Pancreas (tissue), 10 donors: ENCODE measurements at regions not wholly inside any gene's neighbourhood (a gene's known extent, or its start where the extent isn't known, plus 50 kb on each side); places are given as distances from the start of the nearest gene placed in this dataset.

Experiments used
- ATAC-seq, 4 donors: fragments of 200-7000 bp; cut with Tn5 transposase; one replicate each; pipeline versions ENCODE4 v1.8.0 to v1.9.1; 2020; ENCODE audit warnings: mild to moderate bottlenecking in 4 of 4, moderate library complexity in 4 of 4
- DNase-seq, 6 donors: peaks; one replicate each; pipeline ENCODE4 v3.0.0-alpha.2; 2020
- FAIRE-seq: peaks from 2 replicates; lab custom pipeline; 2012; peaks lifted over from hg19 to GRCh38; lab: Jason Lieb, UNC
- H3K27ac ChIP-seq, 4 donors: fragments of 200-600 bp; sonication (generic); 1 replicate in 3 of 4; 2 replicates in 1 of 4; pipeline versions ENCODE4 v1.5.0 to v1.8.0; 2020
- H3K27me3 ChIP-seq, 4 donors: fragments of 200-600 bp; one replicate each; pipeline ENCODE4 v1.8.0; 2021
- H3K36me3 ChIP-seq, 3 donors: fragments of 200-600 bp; sonication (generic) in 1 of 3; one replicate each; pipeline versions ENCODE4 v1.5.0 to v1.8.0; 2020 to 2021
- H3K4me1 ChIP-seq, 3 donors: fragments of 200-600 bp; one replicate each; pipeline ENCODE4 v1.8.0; 2021
- H3K4me3 ChIP-seq, 4 donors: fragments of 200-600 bp; sonication (generic) in 2 of 4; one replicate each; pipeline versions ENCODE4 v1.5.0 to v1.8.0; 2020 to 2021
- H3K9me3 ChIP-seq, 4 donors: fragments of 200-600 bp; one replicate each; pipeline ENCODE4 v1.8.0; 2021
- WGBS, 2 donors: extraction: QIAGEN DNeasy Blood & Tissue Kit; methylation state at CpG; one replicate each; pipeline ENCODE4 v1.1.7; 2013; 5-methylcytosine and 5-hydroxymethylcytosine counted together
- intact Hi-C, 3 donors: fragments of 100-400 bp; cut with DNase I; formaldehyde crosslinking; loops; one replicate each; pipeline versions ENCODE4 v1.11.1 to v1.14.2; 2022
- TF ChIP-seq, protein P1 (sequence below), 4 donors: fragments of 200-600 bp; sonication (generic) in 3 of 4; IDR thresholded peaks; one replicate each; pipeline versions ENCODE4 v1.5.0 to v1.8.0; 2021; ENCODE audit warnings: antibody characterized with exemption in 4 of 4
- donor health status: healthy with polysubstance abuse.
- donor health status: DM: no; HTN: no; CAD: no; lungs with moderate emphysema.
- donor health status: DM: no; HTN: no; CAD: no.
- donor health status: control.
- donor health status: control.
- donor health status: Bipolar disorder and iron deficiency.
- donor health status: DM: yes; HTN: yes; CAD: no.
- donor health status: DM: no; HTN: no; CAD: no.
- donor health status: DM: no; HTN: no; CAD: no.
- donor health status: DM: yes; HTN: yes; CAD: no.

DNA sequence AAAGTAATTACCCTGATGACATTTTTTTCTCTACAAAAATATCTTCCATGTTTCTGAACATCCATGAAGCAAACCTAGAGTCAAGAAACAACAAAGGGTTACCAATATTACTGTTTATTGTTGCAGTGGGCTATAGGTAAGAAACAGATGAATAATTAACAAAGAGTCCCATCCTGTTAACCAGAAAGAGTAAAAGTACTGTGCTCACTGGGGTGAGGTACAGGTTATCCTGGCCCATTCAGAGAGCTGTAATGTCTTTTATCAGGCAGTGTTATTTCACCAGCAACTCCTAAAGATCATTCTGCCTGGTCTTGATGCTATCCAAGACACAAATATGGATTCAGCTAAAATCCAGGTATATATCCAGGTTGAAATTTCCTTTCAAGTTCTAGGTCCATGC, 754.9 kb downstream of the SATB2 start:
- ATAC-seq (no peak), FAIRE-seq (no peak)

DNA sequence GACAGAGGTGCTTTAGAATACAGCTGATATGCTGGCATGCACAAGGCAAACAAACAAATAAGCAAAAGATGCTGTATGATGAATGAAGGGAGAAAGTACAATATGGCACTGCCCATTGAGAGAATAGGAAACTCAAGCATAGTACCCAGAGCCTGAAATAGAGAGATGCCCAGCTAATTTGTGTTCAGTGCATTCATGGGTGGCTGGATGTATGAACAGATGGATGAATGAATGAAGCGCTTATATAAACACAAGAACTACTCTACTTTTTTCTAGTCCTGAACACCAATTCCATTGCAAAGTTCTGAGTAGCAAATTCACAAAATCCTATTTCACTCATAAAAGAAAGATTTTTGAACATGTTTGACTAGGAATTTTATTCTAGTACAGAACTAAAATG, 756.3 kb downstream of the SATB2 start:
- FAIRE-seq (no peak), DNase-seq (no peak), ATAC-seq (no peak)
- TF ChIP-seq, protein P1, sequence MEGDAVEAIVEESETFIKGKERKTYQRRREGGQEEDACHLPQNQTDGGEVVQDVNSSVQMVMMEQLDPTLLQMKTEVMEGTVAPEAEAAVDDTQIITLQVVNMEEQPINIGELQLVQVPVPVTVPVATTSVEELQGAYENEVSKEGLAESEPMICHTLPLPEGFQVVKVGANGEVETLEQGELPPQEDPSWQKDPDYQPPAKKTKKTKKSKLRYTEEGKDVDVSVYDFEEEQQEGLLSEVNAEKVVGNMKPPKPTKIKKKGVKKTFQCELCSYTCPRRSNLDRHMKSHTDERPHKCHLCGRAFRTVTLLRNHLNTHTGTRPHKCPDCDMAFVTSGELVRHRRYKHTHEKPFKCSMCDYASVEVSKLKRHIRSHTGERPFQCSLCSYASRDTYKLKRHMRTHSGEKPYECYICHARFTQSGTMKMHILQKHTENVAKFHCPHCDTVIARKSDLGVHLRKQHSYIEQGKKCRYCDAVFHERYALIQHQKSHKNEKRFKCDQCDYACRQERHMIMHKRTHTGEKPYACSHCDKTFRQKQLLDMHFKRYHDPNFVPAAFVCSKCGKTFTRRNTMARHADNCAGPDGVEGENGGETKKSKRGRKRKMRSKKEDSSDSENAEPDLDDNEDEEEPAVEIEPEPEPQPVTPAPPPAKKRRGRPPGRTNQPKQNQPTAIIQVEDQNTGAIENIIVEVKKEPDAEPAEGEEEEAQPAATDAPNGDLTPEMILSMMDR (IDR thresholded peaks at IDR 0.05): no peak
- intact Hi-C loops: no loop called here
- Histone ChIP-seq H3K9me3 (no peaks in the 10 kb centered on the region), H3K36me3 (no peaks in the 10 kb centered on the region), H3K4me1 (no peaks in the 10 kb centered on the region), H3K27ac (no peak overlapping the region), H3K27me3 (no peaks in the 10 kb centered on the region), H3K4me3 (no peak overlapping the region)
- WGBS, 2 donors: 96 to 100% methylated on average over 1 of the region's 1 CpG

More for the DNA sequence above, 754.9 kb downstream of the SATB2 start:
- TF ChIP-seq, protein P1 (IDR thresholded peaks at IDR 0.05): no peak
- H3K27me3 ChIP-seq: no peaks in the 10 kb centered on the region
- H3K36me3 ChIP-seq: no peaks in the 10 kb centered on the region
- intact Hi-C loops: no loop called here
- H3K27ac ChIP-seq: no peak overlapping the region
- no peak overlapping the region for H3K4me3 ChIP-seq
- DNase-seq: no peak
- H3K4me1 ChIP-seq: no peaks in the 10 kb centered on the region
- H3K9me3 ChIP-seq: no peaks in the 10 kb centered on the region

DNA sequence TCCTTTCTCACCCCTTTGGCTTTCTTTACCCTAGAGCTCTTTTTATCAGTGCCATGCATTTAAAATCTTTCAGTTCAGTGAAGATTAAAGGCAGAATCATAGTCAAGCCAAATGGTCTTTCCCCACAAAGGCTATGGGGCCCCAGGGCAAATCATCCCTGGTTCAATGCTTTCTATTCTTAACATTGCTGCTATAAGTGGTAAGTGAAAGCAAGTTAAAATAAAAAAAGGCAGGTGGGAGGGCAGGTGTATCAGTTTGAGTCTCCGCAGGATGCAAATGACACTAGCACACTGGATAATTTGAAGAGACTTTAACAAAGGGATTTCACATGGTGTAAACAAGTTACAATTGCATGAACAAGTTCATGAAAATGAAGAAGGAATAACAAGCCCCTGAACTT, 757.4 kb downstream of the SATB2 start:
- DNase-seq (no peak), ATAC-seq (no peak), FAIRE-seq (no peak)
- no peaks in the 10 kb centered on the region for H3K4me1 ChIP-seq
- H3K4me3 ChIP-seq: no peak overlapping the region
- H3K9me3 ChIP-seq: no peaks in the 10 kb centered on the region
- 79 to 80% methylated on average over 1 of the region's 1 CpG for WGBS, 2 donors
- intact Hi-C loops: no loop called here
- no peaks in the 10 kb centered on the region for H3K36me3 ChIP-seq
- TF ChIP-seq, protein P1 (IDR thresholded peaks at IDR 0.05): no peak
- no peaks in the 10 kb centered on the region for H3K27me3 ChIP-seq
- H3K27ac ChIP-seq: no peak overlapping the region

DNA sequence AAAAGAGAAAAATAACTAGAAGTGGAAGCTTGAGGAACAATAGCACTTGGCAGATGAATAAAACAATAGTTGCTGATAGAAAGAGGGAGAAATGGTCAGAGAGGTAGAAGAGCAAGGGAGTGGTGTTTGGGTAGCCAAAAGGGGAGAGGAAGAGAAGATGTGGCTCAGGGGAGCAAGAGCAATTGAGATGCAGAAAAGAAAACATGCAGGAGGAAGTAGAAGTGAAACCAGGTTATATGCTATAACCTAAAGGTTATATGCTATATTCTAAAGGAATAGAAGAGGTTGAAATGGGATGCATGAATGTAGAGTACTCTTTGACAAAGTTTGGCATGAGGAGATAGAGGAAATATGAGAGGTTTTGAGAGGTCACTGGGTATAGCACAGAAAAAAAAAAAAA, 759.5 kb downstream of the SATB2 start:
- Histone ChIP-seq H3K4me1 (no peaks in the 10 kb centered on the region), H3K36me3 (no peaks in the 10 kb centered on the region), H3K27ac (no peak overlapping the region), H3K9me3 (no peaks in the 10 kb centered on the region), H3K4me3 (no peak overlapping the region), H3K27me3 (no peaks in the 10 kb centered on the region)
- ATAC-seq: no peak
- intact Hi-C loops: no loop called here
- TF ChIP-seq, protein P1 (IDR thresholded peaks at IDR 0.05): no peak
- no peak for DNase-seq
- no peak for FAIRE-seq

DNA sequence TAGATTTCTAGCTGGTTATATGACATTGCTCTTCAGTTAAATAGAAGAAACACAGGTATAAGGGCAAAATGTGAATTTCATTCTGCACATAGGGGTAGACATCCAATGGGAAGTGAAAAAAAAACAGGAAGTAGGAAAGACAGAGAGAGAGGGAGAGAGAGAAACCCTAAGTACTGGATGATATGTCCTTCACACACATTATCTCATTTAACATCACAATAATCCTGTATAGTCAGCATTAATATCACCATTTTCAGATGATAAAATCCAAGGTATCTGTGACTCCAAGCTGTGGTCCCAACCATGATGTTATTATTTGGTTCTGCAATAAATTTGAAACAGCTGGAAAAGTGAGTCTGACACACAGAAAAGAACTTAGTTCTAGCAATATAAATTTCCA, 759.9 kb downstream of the SATB2 start:
- DNase-seq (no peak), ATAC-seq (no peak), FAIRE-seq (no peak)
- intact Hi-C loops: no loop called here
- Histone ChIP-seq H3K27me3 (no peaks in the 10 kb centered on the region), H3K4me1 (no peaks in the 10 kb centered on the region), H3K4me3 (no peak overlapping the region), H3K36me3 (no peaks in the 10 kb centered on the region), H3K9me3 (no peaks in the 10 kb centered on the region), H3K27ac (no peak overlapping the region)
- TF ChIP-seq, protein P1 (IDR thresholded peaks at IDR 0.05): no peak
